Liver (tissue), 8 donors: ENCODE measurements at regions not wholly inside any gene's neighbourhood (a gene's known extent, or its start where the extent isn't known, plus 50 kb on each side); places are given as distances from the start of the nearest gene placed in this dataset.

Experiments used
- DNase-seq: peaks from one replicate; pipeline ENCODE4 v3.0.0-alpha.2; 2017; ENCODE audit warnings: low spot score
- H3K27ac ChIP-seq, 2 donors: one replicate each; pipeline ENCODE4 v1.7.0; 2013; ENCODE audit warnings: inconsistent platforms in 2 of 2, low read length in 2 of 2, control low read depth in 1 of 2, low read depth in 1 of 2, mild to moderate bottlenecking in 1 of 2
- H3K27me3 ChIP-seq, 4 donors: one replicate each; pipeline versions ENCODE4 v1.6.1 to v1.7.0; 2013; ENCODE audit warnings: low read length in 3 of 4, inconsistent platforms in 1 of 4, mild to moderate bottlenecking in 1 of 4, moderate library complexity in 1 of 4; ENCODE audit not compliant: control insufficient read depth in 4 of 4, insufficient read depth in 4 of 4
- H3K36me3 ChIP-seq, 4 donors: one replicate each; pipeline versions ENCODE4 v1.6.1 to v1.7.0; 2013; ENCODE audit warnings: low read length in 3 of 4, mild to moderate bottlenecking in 3 of 4, low read depth in 1 of 4, moderate library complexity in 1 of 4; ENCODE audit not compliant: control insufficient read depth in 4 of 4, insufficient read depth in 3 of 4
- H3K4me1 ChIP-seq, 4 donors: one replicate each; pipeline versions ENCODE4 v1.6.1 to v1.7.0; 2013; ENCODE audit warnings: low read length in 3 of 4, mild to moderate bottlenecking in 3 of 4, moderate library complexity in 1 of 4; ENCODE audit not compliant: control insufficient read depth in 4 of 4, insufficient read depth in 4 of 4
- H3K4me3 ChIP-seq, 3 donors: one replicate each; pipeline versions ENCODE4 v1.6.1 to v1.7.0; 2013; ENCODE audit warnings: low read length in 3 of 3, control low read depth in 1 of 3, low read depth in 1 of 3, mild to moderate bottlenecking in 1 of 3
- H3K9ac ChIP-seq, 2 donors: one replicate each; pipeline ENCODE4 v1.7.0; 2013; ENCODE audit warnings: low read length in 2 of 2, mild to moderate bottlenecking in 2 of 2, moderate library complexity in 2 of 2, control low read depth in 1 of 2, low read depth in 1 of 2
- H3K9me3 ChIP-seq, 4 donors: one replicate each; pipeline versions ENCODE4 v1.6.1 to v1.7.0; 2013; ENCODE audit warnings: low read length in 3 of 4; ENCODE audit not compliant: control insufficient read depth in 4 of 4
- ATF3 ChIP-seq: IDR thresholded peaks from 2 replicates; pipeline ENCODE4 v1.6.1; 2016; ENCODE audit warnings: antibody characterized with exemption
- CTCF ChIP-seq: fragments of 150-350 bp; IDR thresholded peaks from 2 replicates; pipeline ENCODE4 v1.5.1; 2017; ENCODE audit warnings: improper control_type of control experiment, low read depth, low read length; ENCODE audit not compliant: missing input control
- EGR1 ChIP-seq, 2 donors: IDR thresholded peaks; 2 replicates each; pipeline ENCODE4 v1.6.1; 2016 to 2018; ENCODE audit warnings: antibody characterized with exemption in 2 of 2, low read depth in 2 of 2
- FOXA1 ChIP-seq: IDR thresholded peaks from 2 replicates; pipeline ENCODE4 v1.6.1; 2016; ENCODE audit warnings: antibody characterized with exemption
- FOXA2 ChIP-seq: IDR thresholded peaks from 2 replicates; pipeline ENCODE4 v1.6.1; 2016; ENCODE audit warnings: antibody characterized with exemption
- GABPA ChIP-seq, 2 donors: IDR thresholded peaks in 1 of 2; conservative IDR thresholded peaks in 1 of 2; 2 replicates each; pipeline ENCODE4 v1.6.1; 2016; ENCODE audit warnings: antibody characterized with exemption in 2 of 2, mild to moderate bottlenecking in 1 of 2, moderate library complexity in 1 of 2
- HNF4G ChIP-seq: IDR thresholded peaks from 2 replicates; pipeline ENCODE4 v1.6.1; 2016; ENCODE audit warnings: antibody characterized with exemption
- JUND ChIP-seq, 2 donors: IDR thresholded peaks; 2 replicates each; pipeline ENCODE4 v1.6.1; 2016; ENCODE audit warnings: antibody characterized with exemption in 2 of 2
- MAX ChIP-seq: IDR thresholded peaks from 2 replicates; pipeline ENCODE4 v1.6.1; 2016; ENCODE audit warnings: antibody characterized with exemption
- NR2F2 ChIP-seq: IDR thresholded peaks from 2 replicates; pipeline ENCODE4 v1.6.1; 2016; ENCODE audit warnings: antibody characterized with exemption
- RAD21 ChIP-seq, 2 donors: IDR thresholded peaks; 2 replicates each; pipeline ENCODE4 v1.6.1; 2016; ENCODE audit warnings: antibody characterized with exemption in 2 of 2, mild to moderate bottlenecking in 2 of 2
- REST ChIP-seq: IDR thresholded peaks from 2 replicates; pipeline ENCODE4 v1.6.1; 2016; ENCODE audit warnings: antibody characterized with exemption, mild to moderate bottlenecking
- RXRA ChIP-seq, 2 donors: IDR thresholded peaks; 2 replicates each; pipeline ENCODE4 v1.6.1; 2017 to 2018; ENCODE audit warnings: antibody characterized with exemption in 2 of 2, mild to moderate bottlenecking in 1 of 2
- SP1 ChIP-seq: IDR thresholded peaks from 2 replicates; pipeline ENCODE4 v1.6.1; 2018; ENCODE audit warnings: antibody characterized with exemption, mild to moderate bottlenecking
- TAF1 ChIP-seq: conservative IDR thresholded peaks from 2 replicates; pipeline ENCODE4 v1.6.1; 2016; ENCODE audit warnings: antibody characterized with exemption, mild to moderate bottlenecking
- YY1 ChIP-seq: IDR thresholded peaks from 2 replicates; pipeline ENCODE4 v1.6.1; 2016; ENCODE audit warnings: antibody characterized with exemption, mild to moderate bottlenecking
- ZBTB33 ChIP-seq: IDR thresholded peaks from 2 replicates; pipeline ENCODE4 v1.6.1; 2016; ENCODE audit warnings: antibody characterized with exemption
- WGBS: extraction: QIAGEN DNeasy Blood & Tissue Kit; methylation state at CpG from one replicate; pipeline ENCODE4 v1.1.7; 2013; 5-methylcytosine and 5-hydroxymethylcytosine counted together
- donor health status: healthy.
- donor health status: healthy.
- donor health status: healthy.
- donor health status: healthy.
- donor health status: healthy.

- H3K4me3 ChIP-seq: no peak overlapping the region
- no peaks in the 10 kb centered on the region for H3K27me3 ChIP-seq
- 77% methylated on average over 8 of the region's 8 CpGs for WGBS
- H3K36me3 ChIP-seq: no peaks in the 10 kb centered on the region
- H3K9ac ChIP-seq: no peak overlapping the region
- no peak for DNase-seq
- H3K9me3 ChIP-seq: no peaks in the 10 kb centered on the region
- TF ChIP-seq GABPA (IDR thresholded peaks at IDR 0.05 in 1 of 2, conservative IDR thresholded peaks at IDR 0.05 in 1 of 2) (no peak), CTCF (no peak), RXRA (IDR thresholded peaks at IDR 0.05) (no peak), FOXA2 (no peak), FOXA1 (no peak), YY1 (no peak), RAD21 (IDR thresholded peaks at IDR 0.05) (no peak), HNF4G (no peak), REST (no peak), ATF3 (no peak), NR2F2 (no peak), SP1 (no peak), TAF1 (no peak), JUND (IDR thresholded peaks at IDR 0.05) (no peak)
- peaks cover 5 to 17% (median 11%) of the 10 kb centered on the region in 4 donors for H3K4me1 ChIP-seq
- no peak overlapping the region for H3K27ac ChIP-seq
Observed at GRCh38 chr9:70465904-70466303, 51.4 kb upstream of the KLF9 start.

GRCh38 chr9:70465398-70465797 lies 50.9 kb upstream of the KLF9 start:
- H3K27ac ChIP-seq: no peak overlapping the region
- H3K9me3 ChIP-seq: no peaks in the 10 kb centered on the region
- no peaks in the 10 kb centered on the region for H3K27me3 ChIP-seq
- H3K4me1 ChIP-seq: peaks cover 4 to 12% (median 7%) of the 10 kb centered on the region in 4 donors
- 96% methylated on average over 6 of the region's 6 CpGs for WGBS
- no peaks in the 10 kb centered on the region for H3K36me3 ChIP-seq
- DNase-seq: no peak
- no peak overlapping the region for H3K9ac ChIP-seq
- H3K4me3 ChIP-seq: no peak overlapping the region
- no peak for TF ChIP-seq YY1
- no peak for TF ChIP-seq MAX
- no peak for TF ChIP-seq ZBTB33
- TF ChIP-seq SP1: no peak
- no peak for TF ChIP-seq RXRA (IDR thresholded peaks at IDR 0.05)
- no peak for TF ChIP-seq EGR1 (IDR thresholded peaks at IDR 0.05; ENCODE audit: low read depth in 2 of 2)
- no peak for TF ChIP-seq RAD21 (IDR thresholded peaks at IDR 0.05)
- no peak for TF ChIP-seq HNF4G
- TF ChIP-seq GABPA (IDR thresholded peaks at IDR 0.05 in 1 of 2, conservative IDR thresholded peaks at IDR 0.05 in 1 of 2): no peak
- no peak for TF ChIP-seq FOXA1
- no peak for TF ChIP-seq CTCF
- no peak for TF ChIP-seq TAF1
- TF ChIP-seq NR2F2: no peak
